ENCODE measurements at regions not wholly inside any gene's neighbourhood (a gene's known extent, or its start where the extent isn't known, plus 50 kb on each side); places are given as distances from the start of the nearest gene placed in this dataset.

DNA sequence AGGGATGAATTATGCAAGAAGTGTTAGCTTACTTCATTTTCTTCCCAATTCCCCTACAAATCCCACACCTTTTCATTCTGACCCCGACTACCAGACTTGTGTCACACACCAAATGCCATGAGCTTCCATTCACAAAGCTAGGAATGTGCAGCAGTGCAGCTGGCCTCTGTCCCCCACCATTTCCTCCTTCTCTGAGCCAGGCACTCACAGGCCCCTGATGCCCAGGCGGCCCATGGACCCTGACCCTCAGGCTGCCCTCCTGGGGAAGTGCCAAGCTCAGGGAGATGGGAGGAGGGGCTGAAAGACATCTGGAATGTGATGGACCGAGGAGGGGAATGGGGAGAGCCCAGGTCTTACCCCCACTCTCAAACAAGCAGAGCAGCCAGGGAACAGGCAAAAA is 67.0 kb upstream of the BCOR start:
- H3K27ac ChIP-seq = no peak overlapping the region
- H3K4me1 ChIP-seq = no peaks in the 10 kb centered on the region

DNA sequence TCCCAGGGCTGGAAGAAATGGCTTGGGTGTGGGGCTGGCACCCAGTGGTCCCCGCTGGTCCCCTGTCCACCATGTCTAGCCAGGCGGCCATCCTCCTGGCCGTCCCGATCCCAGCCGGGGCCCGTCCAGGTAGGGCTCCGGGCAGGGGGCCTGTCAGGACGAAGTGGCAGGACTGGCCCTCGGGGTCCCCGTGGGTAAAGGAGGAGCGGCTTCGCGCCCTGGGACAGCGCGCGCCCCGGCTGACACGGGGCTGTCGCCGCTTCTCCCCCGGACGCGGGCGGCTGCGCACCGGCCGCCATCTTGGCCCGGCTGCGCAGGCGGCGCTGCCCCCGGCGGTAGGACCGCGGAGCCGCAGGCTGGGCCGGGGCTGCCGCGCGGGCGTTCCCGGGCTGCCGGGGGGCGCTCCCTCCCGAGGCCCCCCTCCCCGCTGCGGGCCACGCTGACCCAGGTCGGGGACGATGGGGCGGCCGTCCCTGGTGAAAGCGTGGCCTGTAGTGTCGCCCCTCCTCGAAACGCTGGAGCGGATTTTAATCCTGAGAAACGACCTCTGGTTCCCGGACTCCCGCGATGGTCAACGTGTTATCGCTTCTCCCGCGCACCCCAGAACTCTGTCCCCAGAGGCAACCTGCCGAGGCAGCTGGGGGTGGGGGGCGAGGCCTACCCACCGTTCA is 60.4 kb upstream of the BCOR start:
- H3K9ac ChIP-seq (ENCODE audit: low read depth in 2 of 2, low read length in 2 of 2) = peak overlapping the region; percentile 40 to 51

More for the DNA sequence above, 67.0 kb upstream of the BCOR start:
- Histone ChIP-seq H3K27me3 (peaks cover 28% of the 10 kb centered on the region), H3K9me3 (no peaks in the 10 kb centered on the region), H3K4me3 (no peak overlapping the region), H3K36me3 (no peaks in the 10 kb centered on the region), H3K9ac (ENCODE audit: low read depth in 2 of 2, low read length in 2 of 2) (no peak overlapping the region)
- TF ChIP-seq, protein P1, sequence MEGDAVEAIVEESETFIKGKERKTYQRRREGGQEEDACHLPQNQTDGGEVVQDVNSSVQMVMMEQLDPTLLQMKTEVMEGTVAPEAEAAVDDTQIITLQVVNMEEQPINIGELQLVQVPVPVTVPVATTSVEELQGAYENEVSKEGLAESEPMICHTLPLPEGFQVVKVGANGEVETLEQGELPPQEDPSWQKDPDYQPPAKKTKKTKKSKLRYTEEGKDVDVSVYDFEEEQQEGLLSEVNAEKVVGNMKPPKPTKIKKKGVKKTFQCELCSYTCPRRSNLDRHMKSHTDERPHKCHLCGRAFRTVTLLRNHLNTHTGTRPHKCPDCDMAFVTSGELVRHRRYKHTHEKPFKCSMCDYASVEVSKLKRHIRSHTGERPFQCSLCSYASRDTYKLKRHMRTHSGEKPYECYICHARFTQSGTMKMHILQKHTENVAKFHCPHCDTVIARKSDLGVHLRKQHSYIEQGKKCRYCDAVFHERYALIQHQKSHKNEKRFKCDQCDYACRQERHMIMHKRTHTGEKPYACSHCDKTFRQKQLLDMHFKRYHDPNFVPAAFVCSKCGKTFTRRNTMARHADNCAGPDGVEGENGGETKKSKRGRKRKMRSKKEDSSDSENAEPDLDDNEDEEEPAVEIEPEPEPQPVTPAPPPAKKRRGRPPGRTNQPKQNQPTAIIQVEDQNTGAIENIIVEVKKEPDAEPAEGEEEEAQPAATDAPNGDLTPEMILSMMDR (IDR thresholded peaks at IDR 0.05) = no peak
- intact Hi-C loops (cut with DNase I) = no loop called here
- no peak for DNase-seq

DNA sequence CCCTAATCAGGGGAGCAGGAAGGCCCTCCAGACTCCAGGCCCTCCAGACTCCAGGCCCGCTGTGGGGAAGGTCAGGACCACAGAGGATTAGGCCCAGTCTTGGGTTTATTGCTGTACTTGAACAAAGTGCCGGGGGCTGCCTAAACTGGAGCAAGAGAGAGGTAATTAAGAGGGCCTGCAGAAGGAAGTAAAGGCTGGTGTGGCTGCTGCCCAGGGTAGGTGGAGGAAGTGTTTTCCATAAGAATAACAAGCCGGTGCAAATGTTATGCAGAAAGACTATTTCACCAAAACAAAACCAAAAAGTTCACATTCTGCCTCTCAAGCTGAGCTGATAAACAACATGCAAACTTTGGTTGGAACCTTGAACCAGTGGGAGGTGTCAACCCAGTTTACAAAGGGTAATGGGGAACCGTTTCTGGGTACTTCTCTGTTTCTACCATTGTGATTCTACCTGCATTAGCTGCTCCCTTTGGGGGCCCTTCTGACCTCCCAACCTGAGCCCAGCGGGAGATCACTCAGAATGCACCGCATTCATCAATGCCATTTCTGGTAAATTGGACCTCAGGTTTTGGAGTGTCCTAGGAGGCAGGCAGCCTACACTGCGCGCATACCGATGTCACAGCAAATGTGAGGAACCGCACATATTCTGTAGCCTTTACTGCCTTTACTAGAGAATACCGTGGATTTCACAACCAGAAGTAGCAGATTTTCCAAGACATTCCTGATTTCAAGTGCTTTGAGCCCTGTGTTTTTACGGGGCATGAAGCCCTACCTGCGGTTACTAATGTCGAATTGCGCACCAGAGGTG is 59.7 kb upstream of the BCOR start:
- intact Hi-C loops (cut with DNase I) = no loop called here
- Histone ChIP-seq H3K27ac (peak overlapping the region; percentile 32), H3K27me3 (peaks cover 41% of the 10 kb centered on the region), H3K9me3 (no peaks in the 10 kb centered on the region), H3K36me3 (no peaks in the 10 kb centered on the region), H3K4me1 (no peaks in the 10 kb centered on the region), H3K4me3 (peak overlapping the region; percentile 38), H3K9ac (ENCODE audit: low read depth in 2 of 2, low read length in 2 of 2) (peak overlapping the region in 1 of 2 donors; percentile 30)
- TF ChIP-seq, protein P1 (IDR thresholded peaks at IDR 0.05) = no peak
- DNase-seq = no peak

More for the DNA sequence above, 60.4 kb upstream of the BCOR start:
- Histone ChIP-seq H3K4me1 (no peaks in the 10 kb centered on the region), H3K27me3 (peaks cover 34% of the 10 kb centered on the region), H3K4me3 (peak overlapping the region; percentile 38), H3K36me3 (no peaks in the 10 kb centered on the region), H3K27ac (peak overlapping the region; percentile 32), H3K9me3 (no peaks in the 10 kb centered on the region)
- no peak for DNase-seq
- intact Hi-C loops (cut with DNase I) = no loop called here
- TF ChIP-seq, protein P1 (IDR thresholded peaks at IDR 0.05) = no peak

DNA sequence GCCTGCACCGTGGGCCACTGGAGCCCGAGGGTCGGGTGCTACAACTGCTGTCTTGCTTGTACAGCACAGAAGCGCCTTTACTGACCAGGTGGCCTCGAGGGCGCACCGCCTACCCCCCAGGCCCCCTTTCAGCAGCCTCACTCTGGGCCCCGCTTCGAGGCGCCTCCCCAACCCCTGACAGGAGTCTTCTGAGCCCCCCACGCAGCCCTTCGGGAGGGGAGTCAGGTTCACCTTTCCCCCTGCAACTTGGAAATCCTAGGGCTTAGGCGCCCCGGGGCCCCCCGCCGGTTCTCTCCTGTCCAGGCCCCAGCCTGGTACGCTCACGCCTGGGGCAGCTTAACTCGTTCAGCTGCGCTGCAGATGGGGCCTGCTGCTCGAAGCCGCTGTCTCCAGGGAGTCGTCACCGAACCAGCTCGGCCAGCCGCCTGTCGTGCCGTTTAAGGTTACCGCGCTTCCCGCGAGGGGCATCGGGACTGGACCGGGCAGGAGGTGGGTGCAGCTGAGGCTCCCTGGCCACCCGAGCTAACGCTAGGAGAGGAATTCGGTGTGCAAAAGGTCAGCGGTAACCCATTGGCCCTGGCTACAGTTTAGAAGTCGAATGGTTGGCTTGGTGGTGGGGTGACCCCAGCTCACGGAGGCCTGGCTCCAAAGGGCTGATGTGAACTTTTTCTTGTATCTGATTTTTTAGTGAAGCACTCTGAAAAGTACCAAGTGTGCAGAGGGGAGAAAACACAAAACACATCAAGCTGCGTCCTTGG is 58.9 kb upstream of the BCOR start:
- Histone ChIP-seq H3K27me3 (peaks cover 47% of the 10 kb centered on the region), H3K9me3 (no peaks in the 10 kb centered on the region), H3K27ac (no peak overlapping the region), H3K9ac (ENCODE audit: low read depth in 2 of 2, low read length in 2 of 2) (no peak overlapping the region), H3K4me1 (peaks cover 3% of the 10 kb centered on the region), H3K4me3 (no peak overlapping the region), H3K36me3 (no peaks in the 10 kb centered on the region)
- TF ChIP-seq, protein P1 (IDR thresholded peaks at IDR 0.05) = no peak
- DNase-seq = no peak
- intact Hi-C loops (cut with DNase I) = no loop called here
